WTC11 (cell line): ENCODE measurements at regions not wholly inside any gene's neighbourhood (a gene's known extent, or its start where the extent isn't known, plus 50 kb on each side); places are given as distances from the start of the nearest gene placed in this dataset.

Source experiments
- ATAC-seq: fragments of 200-7000 bp; cut with Tn5 transposase; 2 replicates; pipeline ENCODE4 v1.10.0; 2021; ENCODE audit warnings: mild to moderate bottlenecking, moderate library complexity
- CTCF ChIA-PET: fragments of 300-600 bp; sonication (Branson Sonifier 250); formaldehyde crosslinking; loops from one replicate; lab custom pipeline; 2021; ENCODE audit warnings: antibody characterized with exemption; lab: Charles Lee
- POLR2A ChIA-PET: fragments of 350-600 bp; sonication (Branson Sonifier 250); formaldehyde crosslinking; loops from one replicate; lab custom pipeline; 2021; ENCODE audit warnings: antibody characterized with exemption; lab: Charles Lee
- DNase-seq: peaks from one replicate; pipeline ENCODE4 v3.0.0; 2021; ENCODE audit warnings: low spot score
- H3K27ac Mint-ChIP-seq: 2 replicates; pipeline ENCODE4 v1.8.0; 2021; ENCODE audit warnings: mixed read lengths
- H3K27me3 Mint-ChIP-seq: 2 replicates; pipeline ENCODE4 v1.8.0; 2021; ENCODE audit warnings: low read depth, mild to moderate bottlenecking, moderate library complexity, mixed read lengths
- H3K36me3 Mint-ChIP-seq: 2 replicates; pipeline ENCODE4 v1.8.0; 2021; ENCODE audit warnings: mixed read lengths
- H3K4me1 Mint-ChIP-seq: 2 replicates; pipeline ENCODE4 v1.8.0; 2022; ENCODE audit warnings: mixed read lengths
- H3K4me3 Mint-ChIP-seq: 2 replicates; pipeline ENCODE4 v1.8.0; 2021; ENCODE audit warnings: mild to moderate bottlenecking, moderate library complexity, mixed read lengths
- H3K9me3 Mint-ChIP-seq: 2 replicates; pipeline ENCODE4 v1.8.0; 2021; ENCODE audit warnings: mixed read lengths
- ETV6 ChIP-seq: sonication (generic); formaldehyde crosslinking; IDR thresholded peaks from 2 replicates; pipeline ENCODE4 v1.8.1; 2022; ENCODE audit warnings: mild to moderate bottlenecking, missing genetic modification reagents
- FOXP1 ChIP-seq: sonication (generic); formaldehyde crosslinking; IDR thresholded peaks from 2 replicates; pipeline ENCODE4 v1.8.0; 2022; ENCODE audit warnings: missing genetic modification reagents, mild to moderate bottlenecking, moderate library complexity, borderline replicate concordance
- MYBL2 ChIP-seq: sonication (generic); formaldehyde crosslinking; IDR thresholded peaks from 2 replicates; pipeline ENCODE4 v1.8.1; 2023; ENCODE audit warnings: mild to moderate bottlenecking, moderate library complexity, missing genetic modification reagents
- NR1H2 ChIP-seq: sonication (generic); formaldehyde crosslinking; IDR thresholded peaks from 2 replicates; pipeline ENCODE4 v1.9.0; 2021; ENCODE audit warnings: mild to moderate bottlenecking, moderate library complexity, missing genetic modification reagents
- PRRX2 ChIP-seq: fragments of 250-450 bp; sonication (Bioruptor Pico); IDR thresholded peaks from 2 replicates; pipeline ENCODE4 v1.8.0; 2021; ENCODE audit warnings: mild to moderate bottlenecking
- RELA ChIP-seq: sonication (generic); formaldehyde crosslinking; IDR thresholded peaks from 2 replicates; pipeline ENCODE4 v1.8.1; 2022; ENCODE audit warnings: missing genetic modification reagents, mild to moderate bottlenecking, borderline replicate concordance
- SOX15 ChIP-seq: fragments of 250-450 bp; sonication (Bioruptor Pico); IDR thresholded peaks from 2 replicates; pipeline ENCODE4 v1.9.0; 2021; ENCODE audit warnings: mild to moderate bottlenecking
- TEAD1 ChIP-seq: sonication (generic); formaldehyde crosslinking; IDR thresholded peaks from 2 replicates; pipeline ENCODE4 v1.8.0; 2022; ENCODE audit warnings: mild to moderate bottlenecking, missing genetic modification reagents
- ZNF138 ChIP-seq: sonication (generic); formaldehyde crosslinking; conservative IDR thresholded peaks from 2 replicates; pipeline ENCODE4 v1.8.1; 2022; ENCODE audit warnings: mild to moderate bottlenecking, moderate library complexity, missing genetic modification reagents
- TF ChIP-seq, protein P1 (sequence below): fragments of 250-450 bp; sonication (Bioruptor Pico); conservative IDR thresholded peaks from 2 replicates; pipeline ENCODE4 v1.9.0; 2021; ENCODE audit warnings: mild to moderate bottlenecking
- TF ChIP-seq, protein P2 (sequence below): sonication (generic); formaldehyde crosslinking; IDR thresholded peaks from 2 replicates; pipeline ENCODE4 v1.8.1; 2022; ENCODE audit warnings: missing genetic modification reagents, borderline replicate concordance
- TF ChIP-seq, protein P3 (sequence below): sonication (generic); formaldehyde crosslinking; IDR thresholded peaks from 2 replicates; pipeline ENCODE4 v1.8.0; 2022; ENCODE audit warnings: mild to moderate bottlenecking, missing genetic modification reagents

DNA sequence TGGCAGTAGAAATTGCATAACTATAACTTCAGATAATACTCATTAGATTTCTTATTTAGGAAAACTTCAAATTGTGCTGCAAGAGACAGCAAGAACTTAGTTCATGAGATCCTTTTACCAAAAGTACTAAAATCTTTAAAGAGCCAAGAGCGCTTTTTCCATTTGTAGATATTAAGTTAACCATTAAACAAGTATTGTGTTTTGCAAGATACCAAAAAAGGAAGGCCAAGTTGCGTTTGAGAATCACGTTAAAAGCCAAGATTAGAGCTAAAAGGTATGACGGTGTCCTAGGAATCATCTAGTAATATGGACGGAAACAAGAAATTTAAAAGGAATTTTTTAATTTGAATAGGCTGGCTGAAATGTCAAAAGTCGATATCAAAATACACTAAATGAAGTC is 361.3 kb upstream of the LYPLAL1 start:
- Mint-ChIP-seq H3K27me3 (no peaks in the 10 kb centered on the region), H3K27ac (no peak overlapping the region), H3K36me3 (no peaks in the 10 kb centered on the region), H3K4me1 (no peaks in the 10 kb centered on the region), H3K4me3 (no peak overlapping the region), H3K9me3 (no peaks in the 10 kb centered on the region)
- POLR2A ChIA-PET = no interaction called here
- ATAC-seq (no peak), DNase-seq (no peak)
- CTCF ChIA-PET = no interaction called here
- TF ChIP-seq PRRX2 (CRISPR knock-in tag) (no peak), RELA (CRISPR knock-in tag) (no peak), NR1H2 (CRISPR knock-in tag) (no peak)
- TF ChIP-seq, protein P1, sequence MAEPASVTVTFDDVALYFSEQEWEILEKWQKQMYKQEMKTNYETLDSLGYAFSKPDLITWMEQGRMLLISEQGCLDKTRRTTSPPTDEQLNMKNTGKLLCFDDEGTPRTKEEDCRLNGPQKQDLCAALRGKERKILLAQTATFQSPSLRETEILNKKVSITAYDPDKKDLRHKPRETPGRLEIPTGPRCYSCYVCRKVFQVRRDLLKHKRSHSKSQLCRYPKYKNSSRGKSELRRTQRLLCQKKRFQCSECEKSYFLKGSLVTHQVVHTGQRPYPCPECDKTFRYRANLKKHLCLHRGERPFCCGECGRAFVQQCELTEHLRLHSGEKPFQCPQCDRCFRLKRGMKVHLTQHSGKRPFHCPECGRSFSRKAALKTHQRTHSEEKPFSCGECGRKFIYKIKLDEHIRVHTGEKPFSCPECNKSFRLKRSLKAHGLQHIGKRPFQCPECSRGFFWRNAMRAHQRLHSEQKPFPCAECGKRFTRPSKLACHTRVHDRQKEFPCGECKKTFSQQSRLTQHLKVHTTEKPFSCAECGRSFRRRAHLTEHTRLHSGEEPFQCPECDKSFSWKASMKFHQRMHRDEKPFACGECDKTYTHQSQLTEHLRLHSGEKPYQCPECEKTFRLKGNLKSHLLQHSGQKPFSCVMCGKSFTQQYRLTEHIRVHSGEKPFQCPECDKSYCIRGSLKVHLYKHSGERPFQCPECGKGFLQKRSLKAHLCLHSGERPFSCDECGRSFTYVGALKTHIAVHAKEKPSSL (CRISPR knock-in tag) = no peak

DNA sequence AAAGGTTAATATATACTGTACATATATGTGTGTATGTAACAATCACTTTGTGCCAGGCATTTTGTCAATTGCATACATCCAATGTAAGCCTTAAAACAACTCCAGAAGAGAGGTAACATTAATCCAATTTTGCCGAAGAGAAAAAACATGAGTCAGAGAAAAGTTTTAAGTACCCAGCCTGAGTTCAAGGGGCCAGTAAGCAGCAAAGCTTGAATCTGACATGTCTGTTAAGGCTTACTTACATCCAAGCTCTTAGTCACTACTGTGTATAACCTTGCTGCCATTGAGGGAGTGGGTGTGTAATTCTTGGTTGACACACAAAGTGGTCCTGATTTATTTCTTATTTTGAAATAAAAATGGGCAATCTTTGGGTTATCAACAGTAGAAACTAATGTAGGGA is 360.4 kb upstream of the LYPLAL1 start:
- no peaks in the 10 kb centered on the region for H3K27me3 Mint-ChIP-seq

DNA sequence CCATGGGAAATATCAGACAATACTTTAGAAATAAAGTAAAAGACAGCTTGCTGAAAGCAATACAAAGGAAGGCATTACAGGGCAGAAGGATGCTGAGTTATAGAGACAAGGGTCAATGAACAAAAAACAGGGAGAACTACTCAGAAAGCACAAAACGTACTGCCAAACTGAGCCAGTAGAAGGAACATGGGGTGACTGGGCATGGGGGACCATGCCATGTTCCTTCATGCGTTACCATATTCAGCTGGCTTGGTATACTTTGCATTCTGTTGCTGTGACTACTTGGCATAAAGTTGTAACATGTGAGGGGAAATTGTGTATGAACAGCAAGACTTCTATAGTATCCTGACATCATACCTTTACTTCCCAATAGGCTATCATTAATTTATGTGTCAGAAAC is 358.6 kb upstream of the LYPLAL1 start:
- TF ChIP-seq TEAD1 (CRISPR knock-in tag) = no peak
- TF ChIP-seq, protein P1 (CRISPR knock-in tag) = no peak
- ChIA-PET CTCF (no interaction called here), POLR2A (no interaction called here)
- Mint-ChIP-seq H3K27ac (no peak overlapping the region), H3K27me3 (no peaks in the 10 kb centered on the region), H3K36me3 (no peaks in the 10 kb centered on the region), H3K4me3 (no peak overlapping the region), H3K4me1 (no peaks in the 10 kb centered on the region), H3K9me3 (no peaks in the 10 kb centered on the region)
- ATAC-seq (no peak), DNase-seq (no peak)

More for the DNA sequence above, 360.4 kb upstream of the LYPLAL1 start:
- DNase-seq = no peak
- no peak for ATAC-seq
- H3K4me3 Mint-ChIP-seq = no peak overlapping the region
- H3K27ac Mint-ChIP-seq = no peak overlapping the region
- H3K4me1 Mint-ChIP-seq = no peaks in the 10 kb centered on the region
- H3K36me3 Mint-ChIP-seq = no peaks in the 10 kb centered on the region
- TF ChIP-seq, protein P2, sequence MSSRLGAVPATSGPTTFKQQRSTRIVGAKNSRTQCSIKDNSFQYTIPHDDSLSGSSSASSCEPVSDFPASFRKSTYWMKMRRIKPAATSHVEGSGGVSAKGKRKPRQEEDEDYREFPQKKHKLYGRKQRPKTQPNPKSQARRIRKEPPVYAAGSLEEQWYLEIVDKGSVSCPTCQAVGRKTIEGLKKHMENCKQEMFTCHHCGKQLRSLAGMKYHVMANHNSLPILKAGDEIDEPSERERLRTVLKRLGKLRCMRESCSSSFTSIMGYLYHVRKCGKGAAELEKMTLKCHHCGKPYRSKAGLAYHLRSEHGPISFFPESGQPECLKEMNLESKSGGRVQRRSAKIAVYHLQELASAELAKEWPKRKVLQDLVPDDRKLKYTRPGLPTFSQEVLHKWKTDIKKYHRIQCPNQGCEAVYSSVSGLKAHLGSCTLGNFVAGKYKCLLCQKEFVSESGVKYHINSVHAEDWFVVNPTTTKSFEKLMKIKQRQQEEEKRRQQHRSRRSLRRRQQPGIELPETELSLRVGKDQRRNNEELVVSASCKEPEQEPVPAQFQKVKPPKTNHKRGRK (CRISPR knock-in tag) = no peak
- no peak for TF ChIP-seq MYBL2 (CRISPR knock-in tag)
- TF ChIP-seq FOXP1 (CRISPR knock-in tag) = no peak
- no peak for TF ChIP-seq ETV6
- TF ChIP-seq, protein P3, sequence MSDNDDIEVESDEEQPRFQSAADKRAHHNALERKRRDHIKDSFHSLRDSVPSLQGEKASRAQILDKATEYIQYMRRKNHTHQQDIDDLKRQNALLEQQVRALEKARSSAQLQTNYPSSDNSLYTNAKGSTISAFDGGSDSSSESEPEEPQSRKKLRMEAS (CRISPR knock-in tag) = no peak
- no peak for TF ChIP-seq SOX15 (CRISPR knock-in tag)
- CTCF ChIA-PET = no interaction called here
- no peaks in the 10 kb centered on the region for H3K9me3 Mint-ChIP-seq
- POLR2A ChIA-PET = no interaction called here

DNA sequence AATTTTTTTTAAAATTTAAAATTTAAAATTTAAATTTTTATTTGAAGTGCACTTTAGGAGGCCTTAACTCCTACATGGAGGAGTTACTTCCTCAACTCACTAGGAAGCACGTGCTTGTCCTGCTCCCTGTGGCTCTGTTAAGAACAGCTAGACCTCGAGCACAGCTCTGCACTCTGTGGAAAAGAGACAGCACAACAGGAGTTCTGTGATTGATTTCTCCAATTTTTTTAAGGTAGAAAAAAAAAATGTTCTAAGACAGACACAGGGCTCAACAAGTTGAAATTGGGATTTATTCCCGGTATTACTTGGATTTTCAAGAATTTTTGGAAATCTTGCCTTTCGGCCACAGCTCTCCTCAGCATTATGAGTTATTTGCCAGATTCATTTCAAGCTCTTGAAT is 356.6 kb upstream of the LYPLAL1 start:
- Mint-ChIP-seq H3K9me3 (no peaks in the 10 kb centered on the region), H3K27me3 (no peaks in the 10 kb centered on the region), H3K27ac (no peak overlapping the region), H3K36me3 (no peaks in the 10 kb centered on the region), H3K4me3 (no peak overlapping the region), H3K4me1 (no peaks in the 10 kb centered on the region)
- ChIA-PET CTCF (no interaction called here), POLR2A (no interaction called here)
- ATAC-seq (peak; percentile 73), DNase-seq (no peak)
- no peak for TF ChIP-seq ZNF138 (CRISPR knock-in tag)
